ENCODE measurements at regions not wholly inside any gene's neighbourhood (a gene's known extent, or its start where the extent isn't known, plus 50 kb on each side); places are given as distances from the start of the nearest gene placed in this dataset.

GRCh38 chr3:168260859-168261258, 165.1 kb upstream of the GOLIM4 start:
- TF ChIP-seq EP300 (IDR thresholded peaks at IDR 0.05) = no peak
- no peak for TF ChIP-seq CTCF (IDR thresholded peaks at IDR 0.05)
- TF ChIP-seq POLR2A (IDR thresholded peaks at IDR 0.05) = no peak
- intact Hi-C loops (cut with DNase I) = no loop called here
- H3K4me1 ChIP-seq (ENCODE audit: insufficient read depth) = no peaks in the 10 kb centered on the region

GRCh38 chr3:168251371-168251770, 155.6 kb upstream of the GOLIM4 start:
- Histone ChIP-seq H3K4me3 (no peak overlapping the region), H3K36me3 (no peaks in the 10 kb centered on the region), H3K9me3 (no peaks in the 10 kb centered on the region), H3K4me1 (ENCODE audit: insufficient read depth) (peaks cover 5% of the 10 kb centered on the region), H3K27ac (no peak overlapping the region), H3K27me3 (no peaks in the 10 kb centered on the region)
- intact Hi-C loops (cut with DNase I) = no loop called here
- no peak for DNase-seq
- no peak for TF ChIP-seq POLR2A (IDR thresholded peaks at IDR 0.05)
- WGBS, 3 donors = 51 to 63% (median 61%) methylated on average over 2 of the region's 2 CpGs

More at GRCh38 chr3:168260859-168261258, 165.1 kb upstream of the GOLIM4 start:
- WGBS, 3 donors = 88 to 90% (median 89%) methylated on average over 1 of the region's 1 CpG
- Histone ChIP-seq H3K27ac (no peak overlapping the region), H3K4me3 (no peak overlapping the region), H3K9me3 (no peaks in the 10 kb centered on the region), H3K27me3 (no peaks in the 10 kb centered on the region), H3K36me3 (no peaks in the 10 kb centered on the region)
- DNase-seq = no peak

GRCh38 chr3:168250415-168250861, 154.7 kb upstream of the GOLIM4 start:
- no peak overlapping the region for H3K27ac ChIP-seq
- WGBS, 3 donors = 2 to 6% (median 4%) methylated on average over 16 of the region's 16 CpGs
- peak overlapping the region; percentile 40 for H3K4me3 ChIP-seq
- intact Hi-C loops (cut with DNase I) = no loop called here
- no peak for DNase-seq
- no peaks in the 10 kb centered on the region for H3K27me3 ChIP-seq
- no peaks in the 10 kb centered on the region for H3K36me3 ChIP-seq
- peaks cover 5% of the 10 kb centered on the region for H3K4me1 ChIP-seq (ENCODE audit: insufficient read depth)
- TF ChIP-seq POLR2A (IDR thresholded peaks at IDR 0.05) = no peak
- TF ChIP-seq EP300 (IDR thresholded peaks at IDR 0.05) = no peak
- no peak for TF ChIP-seq CTCF (IDR thresholded peaks at IDR 0.05)
- H3K9me3 ChIP-seq = no peaks in the 10 kb centered on the region

GRCh38 chr3:168249550-168250414, 154.1 kb upstream of the GOLIM4 start:
- no peak overlapping the region for H3K27ac ChIP-seq
- WGBS, 3 donors = 0 to 1% (median 0%) methylated on average over 74 to 89 of the region's 89 CpGs
- intact Hi-C loops (cut with DNase I) = no loop called here
- no peaks in the 10 kb centered on the region for H3K9me3 ChIP-seq
- H3K4me1 ChIP-seq (ENCODE audit: insufficient read depth) = peaks cover 5% of the 10 kb centered on the region
- no peaks in the 10 kb centered on the region for H3K27me3 ChIP-seq
- DNase-seq = peak; percentile 10 to 46 (median 16)
- no peaks in the 10 kb centered on the region for H3K36me3 ChIP-seq
- TF ChIP-seq EP300 (IDR thresholded peaks at IDR 0.05) = no peak
- TF ChIP-seq POLR2A (IDR thresholded peaks at IDR 0.05) = no peak
- TF ChIP-seq CTCF (IDR thresholded peaks at IDR 0.05) = no peak
- H3K4me3 ChIP-seq = peak overlapping the region; percentile 40

- Histone ChIP-seq H3K4me3 (peak overlapping the region; percentile 40), H3K27me3 (no peaks in the 10 kb centered on the region), H3K27ac (no peak overlapping the region), H3K9me3 (no peaks in the 10 kb centered on the region), H3K36me3 (no peaks in the 10 kb centered on the region), H3K4me1 (ENCODE audit: insufficient read depth) (peaks cover 5% of the 10 kb centered on the region)
- WGBS, 3 donors = 0 to 1% (median 1%) methylated on average over 16 of the region's 16 CpGs
- intact Hi-C loops (cut with DNase I) = no loop called here
- DNase-seq = no peak
- no peak for TF ChIP-seq EP300 (IDR thresholded peaks at IDR 0.05)
- TF ChIP-seq POLR2A (IDR thresholded peaks at IDR 0.05) = no peak
These were observed 153.5 kb upstream of the GOLIM4 start for GRCh38 chr3:168249205-168249549.

Measured in ovary (tissue), 7 donors.